WTC11 (cell line): ENCODE measurements at regions not wholly inside any gene's neighbourhood (a gene's known extent, or its start where the extent isn't known, plus 50 kb on each side); places are given as distances from the start of the nearest gene placed in this dataset.
A peak's percentile ranks its signal among the peaks of the same experiment; 100 is the strongest.

Experiments
- ATAC-seq: fragments of 200-7000 bp; cut with Tn5 transposase; 2 replicates; pipeline ENCODE4 v1.10.0; 2021; ENCODE audit warnings: mild to moderate bottlenecking, moderate library complexity
- CTCF ChIA-PET: fragments of 300-600 bp; sonication (Branson Sonifier 250); formaldehyde crosslinking; loops from one replicate; lab custom pipeline; 2021; ENCODE audit warnings: antibody characterized with exemption; lab: Charles Lee
- POLR2A ChIA-PET: fragments of 350-600 bp; sonication (Branson Sonifier 250); formaldehyde crosslinking; loops from one replicate; lab custom pipeline; 2021; ENCODE audit warnings: antibody characterized with exemption; lab: Charles Lee
- DNase-seq: peaks from one replicate; pipeline ENCODE4 v3.0.0; 2021; ENCODE audit warnings: low spot score
- H3K27ac Mint-ChIP-seq: 2 replicates; pipeline ENCODE4 v1.8.0; 2021; ENCODE audit warnings: mixed read lengths
- H3K27me3 Mint-ChIP-seq: 2 replicates; pipeline ENCODE4 v1.8.0; 2021; ENCODE audit warnings: low read depth, mild to moderate bottlenecking, moderate library complexity, mixed read lengths
- H3K36me3 Mint-ChIP-seq: 2 replicates; pipeline ENCODE4 v1.8.0; 2021; ENCODE audit warnings: mixed read lengths
- H3K4me1 Mint-ChIP-seq: 2 replicates; pipeline ENCODE4 v1.8.0; 2022; ENCODE audit warnings: mixed read lengths
- H3K4me3 Mint-ChIP-seq: 2 replicates; pipeline ENCODE4 v1.8.0; 2021; ENCODE audit warnings: mild to moderate bottlenecking, moderate library complexity, mixed read lengths
- H3K9me3 Mint-ChIP-seq: 2 replicates; pipeline ENCODE4 v1.8.0; 2021; ENCODE audit warnings: mixed read lengths
- ATF3 ChIP-seq: sonication (generic); formaldehyde crosslinking; conservative IDR thresholded peaks from 2 replicates; pipeline ENCODE4 v1.8.1; 2022; ENCODE audit warnings: mild to moderate bottlenecking, missing genetic modification reagents
- E2F4 ChIP-seq: sonication (generic); formaldehyde crosslinking; IDR thresholded peaks from 2 replicates; pipeline ENCODE4 v1.8.1; 2022; ENCODE audit warnings: low read depth, mild to moderate bottlenecking, moderate library complexity, missing genetic modification reagents, borderline replicate concordance
- EMX1 ChIP-seq: fragments of 250-450 bp; sonication (Bioruptor Pico); IDR thresholded peaks from 2 replicates; pipeline ENCODE4 v1.8.0; 2021; ENCODE audit warnings: mild to moderate bottlenecking
- ESRRA ChIP-seq: sonication (generic); formaldehyde crosslinking; IDR thresholded peaks from 2 replicates; pipeline ENCODE4 v1.8.1; 2022; ENCODE audit warnings: mild to moderate bottlenecking, missing genetic modification reagents, borderline replicate concordance
- FOXK1 ChIP-seq: sonication (generic); formaldehyde crosslinking; IDR thresholded peaks from 2 replicates; pipeline ENCODE4 v1.8.0; 2022; ENCODE audit warnings: mild to moderate bottlenecking, moderate library complexity, missing genetic modification reagents
- GRHL2 ChIP-seq: fragments of 250-450 bp; sonication (Bioruptor Pico); IDR thresholded peaks from 2 replicates; pipeline ENCODE4 v1.8.0; 2022; ENCODE audit warnings: mild to moderate bottlenecking, moderate library complexity; ENCODE audit not compliant: insufficient replicate concordance, severe bottlenecking
- NFATC4 ChIP-seq: fragments of 250-450 bp; sonication (Bioruptor Pico); IDR thresholded peaks from 2 replicates; pipeline ENCODE4 v1.9.0; 2021; ENCODE audit warnings: mild to moderate bottlenecking
- NR3C1 ChIP-seq: sonication (generic); formaldehyde crosslinking; conservative IDR thresholded peaks from 2 replicates; pipeline ENCODE4 v1.8.1; 2023; ENCODE audit warnings: low read depth, mild to moderate bottlenecking, missing genetic modification reagents
- PREB ChIP-seq: sonication (generic); formaldehyde crosslinking; IDR thresholded peaks from 2 replicates; pipeline ENCODE4 v1.8.1; 2022; ENCODE audit warnings: mild to moderate bottlenecking, missing genetic modification reagents, moderate library complexity, borderline replicate concordance
- SMAD3 ChIP-seq: sonication (generic); formaldehyde crosslinking; IDR thresholded peaks from 2 replicates; pipeline ENCODE4 v1.8.0; 2022; ENCODE audit warnings: missing genetic modification reagents, mild to moderate bottlenecking, borderline replicate concordance
- TEAD1 ChIP-seq: sonication (generic); formaldehyde crosslinking; IDR thresholded peaks from 2 replicates; pipeline ENCODE4 v1.8.0; 2022; ENCODE audit warnings: mild to moderate bottlenecking, missing genetic modification reagents
- ZBTB21 ChIP-seq: sonication (generic); formaldehyde crosslinking; IDR thresholded peaks from 2 replicates; pipeline ENCODE4 v1.8.1; 2023; ENCODE audit warnings: mild to moderate bottlenecking, missing genetic modification reagents, borderline replicate concordance
- ZMAT4 ChIP-seq: fragments of 250-450 bp; sonication (Bioruptor Pico); IDR thresholded peaks from 2 replicates; pipeline ENCODE4 v1.9.0; 2021; ENCODE audit warnings: mild to moderate bottlenecking
- ZNF232 ChIP-seq: sonication (generic); formaldehyde crosslinking; IDR thresholded peaks from 2 replicates; pipeline ENCODE4 v1.8.0; 2022; ENCODE audit warnings: mild to moderate bottlenecking, missing genetic modification reagents
- ZNF532 ChIP-seq: fragments of 250-450 bp; sonication (Bioruptor Pico); IDR thresholded peaks from 2 replicates; pipeline ENCODE4 v1.9.0; 2021; ENCODE audit warnings: mild to moderate bottlenecking, borderline replicate concordance
- ZNF671 ChIP-seq: fragments of 250-450 bp; sonication (Bioruptor Pico); IDR thresholded peaks from 2 replicates; pipeline ENCODE4 v1.8.0; 2021; ENCODE audit warnings: mild to moderate bottlenecking

- TF ChIP-seq E2F4 (CRISPR knock-in tag) (no peak), EMX1 (CRISPR knock-in tag) (no peak)
- TF ChIP-seq, all 79 proteins: peak for 0
- no peak for DNase-seq
- ChIA-PET CTCF (no interaction called here), POLR2A (no interaction called here)
- Mint-ChIP-seq H3K4me3 (no peak overlapping the region), H3K9me3 (no peaks in the 10 kb centered on the region), H3K36me3 (no peaks in the 10 kb centered on the region), H3K27me3 (no peaks in the 10 kb centered on the region; the same call in 1 of the 2 replicates), H3K4me1 (peaks cover 28% of the 10 kb centered on the region), H3K27ac (no peak overlapping the region)
- ATAC-seq, result no peak
Observed at GRCh38 chr10:8398771-8399170, 344.3 kb downstream of the GATA3 start.

GRCh38 chr10:8400151-8400550 is 345.7 kb downstream of the GATA3 start:
- peak; percentile 45 for ATAC-seq

More at GRCh38 chr10:8400151-8400550, 345.7 kb downstream of the GATA3 start:
- H3K27me3 Mint-ChIP-seq, result no peaks in the 10 kb centered on the region; the same call in 1 of the 2 replicates
- H3K4me3 Mint-ChIP-seq, result no peak overlapping the region
- H3K4me1 Mint-ChIP-seq, result peaks cover 41% of the 10 kb centered on the region
- ChIA-PET CTCF (no interaction called here), POLR2A (interaction anchor here (0.5 kb wide), 1 partner anchor 581 kb away, joined by 3 read pairs; no protein-coding TSS in a partner anchor)
- H3K36me3 Mint-ChIP-seq, result no peaks in the 10 kb centered on the region
- no peak overlapping the region for H3K27ac Mint-ChIP-seq
- no peak for DNase-seq
- TF ChIP-seq PREB (CRISPR knock-in tag), result no peak
- no peak for TF ChIP-seq ZNF671 (CRISPR knock-in tag)
- no peak for TF ChIP-seq GRHL2 (CRISPR knock-in tag)
- no peak for TF ChIP-seq ZNF532
- no peak for TF ChIP-seq TEAD1 (CRISPR knock-in tag)
- TF ChIP-seq ZBTB21 (CRISPR knock-in tag), result no peak
- no peak for TF ChIP-seq ZMAT4 (CRISPR knock-in tag)
- no peak for TF ChIP-seq FOXK1 (CRISPR knock-in tag)
- no peak for TF ChIP-seq ZNF232 (CRISPR knock-in tag)
- no peak for TF ChIP-seq NR3C1 (CRISPR knock-in tag)
- TF ChIP-seq ATF3 (CRISPR knock-in tag), result no peak
- no peak for TF ChIP-seq SMAD3
- TF ChIP-seq NFATC4, result no peak
- no peak for TF ChIP-seq ESRRA (CRISPR knock-in tag)
- H3K9me3 Mint-ChIP-seq, result no peaks in the 10 kb centered on the region
